Muscle layer of duodenum (tissue), 2 donors: ENCODE measurements at regions not wholly inside any gene's neighbourhood (a gene's known extent, or its start where the extent isn't known, plus 50 kb on each side); places are given as distances from the start of the nearest gene placed in this dataset.

ENCODE experiments used
- H3K27ac ChIP-seq: one replicate; pipeline ENCODE4 v1.7.0; 2013; ENCODE audit warnings: mild to moderate bottlenecking, low read length
- H3K27me3 ChIP-seq: one replicate; pipeline ENCODE4 v1.7.0; 2013; ENCODE audit warnings: low read depth, mild to moderate bottlenecking, control low read depth, low read length
- H3K36me3 ChIP-seq, 2 donors: one replicate each; pipeline ENCODE4 v1.7.0; 2013; ENCODE audit warnings: low read length in 2 of 2, control low read depth in 1 of 2, mild to moderate bottlenecking in 1 of 2; ENCODE audit not compliant: insufficient read depth in 2 of 2, control insufficient read depth in 1 of 2
- H3K4me1 ChIP-seq, 2 donors: one replicate each; pipeline ENCODE4 v1.7.0; 2013; ENCODE audit warnings: low read length in 2 of 2, mild to moderate bottlenecking in 2 of 2, control low read depth in 1 of 2, moderate library complexity in 1 of 2; ENCODE audit not compliant: insufficient read depth in 2 of 2, control insufficient read depth in 1 of 2
- H3K4me3 ChIP-seq, 2 donors: one replicate each; pipeline ENCODE4 v1.7.0; 2013; ENCODE audit warnings: low read length in 2 of 2, low read depth in 1 of 2, mild to moderate bottlenecking in 1 of 2
- H3K9me3 ChIP-seq, 2 donors: one replicate each; pipeline ENCODE4 v1.7.0; 2013; ENCODE audit warnings: low read length in 2 of 2, control low read depth in 1 of 2, mild to moderate bottlenecking in 1 of 2; ENCODE audit not compliant: control insufficient read depth in 1 of 2
- donor health status: healthy.

DNA sequence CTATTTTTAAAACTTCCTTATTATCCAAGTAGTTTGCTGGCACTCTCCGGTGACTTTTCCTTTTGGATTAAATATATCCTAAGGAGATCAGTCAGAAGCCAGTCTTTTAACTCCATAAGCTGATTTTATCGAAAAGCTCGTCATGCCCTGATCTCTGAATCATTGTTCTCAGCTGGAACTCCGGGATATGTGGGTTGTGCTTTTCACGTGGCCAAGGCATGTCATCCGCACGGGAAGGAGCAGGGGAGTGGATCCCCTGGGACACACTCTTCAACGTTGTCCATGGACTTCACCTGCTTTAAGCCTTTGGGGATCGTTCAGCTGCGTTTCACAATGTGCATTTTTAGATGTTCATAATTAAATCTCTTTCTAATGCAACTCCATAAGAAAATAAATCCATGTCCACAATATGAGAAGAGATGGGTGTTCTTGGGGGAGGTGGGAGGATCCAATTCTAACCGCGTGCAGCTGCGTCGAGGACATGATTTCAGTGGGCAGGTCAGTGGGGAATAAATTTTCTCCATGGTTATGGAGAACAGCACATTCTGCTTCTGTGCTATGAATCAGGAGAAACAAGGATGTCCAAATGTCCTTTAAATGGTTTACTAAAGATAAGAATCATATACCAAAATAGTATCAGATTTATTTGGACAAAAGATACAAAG, 229.5 kb upstream of the ADARB2 start:
- Histone ChIP-seq H3K4me3 (no peak overlapping the region), H3K36me3 (no peaks in the 10 kb centered on the region), H3K27me3 (no peaks in the 10 kb centered on the region), H3K9me3 (no peaks in the 10 kb centered on the region), H3K27ac (no peak overlapping the region), H3K4me1 (no peaks in the 10 kb centered on the region)

DNA sequence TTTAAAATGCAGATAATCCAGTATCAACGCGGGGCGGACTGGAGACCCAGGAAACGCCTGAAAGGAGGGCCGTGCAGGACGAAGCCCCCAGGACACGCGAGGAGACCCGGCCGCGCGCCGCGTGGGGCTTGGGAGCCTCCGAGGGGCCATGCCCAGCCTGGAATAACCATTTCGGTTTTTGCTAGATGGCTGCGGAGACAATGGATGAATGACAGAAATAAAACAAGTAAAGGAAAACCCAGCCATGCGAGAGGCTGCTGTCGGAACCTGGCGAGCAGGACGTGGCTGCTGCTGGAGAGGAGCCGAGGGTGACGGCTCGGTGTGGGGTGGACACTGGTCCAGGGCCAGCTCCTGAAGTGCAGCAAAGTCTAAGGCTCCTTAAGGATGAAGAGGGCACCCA, 227.2 kb upstream of the ADARB2 start:
- no peaks in the 10 kb centered on the region for H3K36me3 ChIP-seq
- H3K4me1 ChIP-seq: no peaks in the 10 kb centered on the region
- no peak overlapping the region for H3K27ac ChIP-seq
- H3K4me3 ChIP-seq: no peak overlapping the region
- no peaks in the 10 kb centered on the region for H3K9me3 ChIP-seq
- H3K27me3 ChIP-seq: no peaks in the 10 kb centered on the region

DNA sequence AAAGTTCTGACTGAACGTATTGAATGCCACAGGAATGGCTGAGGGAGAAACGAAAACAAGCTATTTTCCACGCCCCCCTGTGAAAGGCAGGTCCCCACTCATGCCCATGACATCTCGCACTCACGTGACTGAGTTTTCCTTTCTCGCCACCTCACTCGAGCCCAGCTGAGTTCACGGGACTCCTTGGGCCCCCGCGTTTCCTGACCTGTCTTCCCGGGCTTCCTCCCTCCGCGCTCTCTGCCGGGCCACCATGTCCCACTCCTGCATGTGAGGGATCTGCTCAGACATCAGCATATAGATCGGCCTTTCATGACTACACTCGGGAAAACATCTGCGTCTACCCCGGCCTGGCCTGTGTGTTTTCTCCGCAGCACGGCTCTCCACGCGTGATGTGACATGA, 226.0 kb upstream of the ADARB2 start:
- Histone ChIP-seq H3K27me3 (no peaks in the 10 kb centered on the region), H3K27ac (no peak overlapping the region), H3K4me1 (no peaks in the 10 kb centered on the region), H3K36me3 (no peaks in the 10 kb centered on the region), H3K9me3 (no peaks in the 10 kb centered on the region), H3K4me3 (no peak overlapping the region)

DNA sequence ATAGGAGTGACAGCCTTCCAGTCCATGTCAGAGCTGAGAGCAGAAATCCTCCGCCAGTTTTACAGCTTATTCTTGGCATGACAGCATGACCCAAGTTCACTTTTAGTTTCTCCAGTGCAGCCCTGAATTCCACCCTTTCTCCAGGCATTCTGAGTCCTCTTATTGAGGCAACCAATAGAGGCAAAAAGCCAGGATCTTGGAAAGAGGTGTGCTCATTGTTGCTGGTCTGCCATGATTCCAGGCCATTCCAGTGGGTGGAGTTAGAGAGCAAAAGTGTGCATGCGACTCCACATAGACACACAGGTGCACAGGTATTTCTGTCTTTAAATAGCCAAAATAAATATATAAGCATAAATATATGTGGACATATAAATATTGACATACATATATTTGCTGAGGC, 224.7 kb upstream of the ADARB2 start:
- Histone ChIP-seq H3K4me1 (no peaks in the 10 kb centered on the region), H3K27me3 (no peaks in the 10 kb centered on the region), H3K36me3 (no peaks in the 10 kb centered on the region), H3K9me3 (no peaks in the 10 kb centered on the region), H3K27ac (no peak overlapping the region), H3K4me3 (no peak overlapping the region)

DNA sequence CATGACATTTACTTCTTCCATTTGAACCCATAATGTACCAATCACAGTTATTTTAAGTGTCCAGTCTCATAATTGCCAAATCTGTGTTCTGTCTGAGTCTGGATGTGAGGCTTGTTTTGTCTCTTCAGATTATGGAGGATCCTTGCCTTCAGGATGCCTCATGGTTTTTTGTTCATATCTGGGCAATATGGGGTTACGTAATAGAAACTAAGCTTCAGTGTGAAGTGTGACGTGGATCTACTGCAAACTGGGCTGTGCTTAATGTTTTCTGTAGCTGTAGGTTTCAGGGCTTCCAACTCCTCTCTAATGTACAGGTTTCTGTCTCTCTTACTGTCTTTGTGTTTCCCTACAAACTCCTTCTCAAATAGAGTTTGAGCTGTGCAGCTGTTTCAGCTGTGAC, 223.7 kb upstream of the ADARB2 start:
- Histone ChIP-seq H3K4me3 (no peak overlapping the region), H3K4me1 (no peaks in the 10 kb centered on the region), H3K27me3 (no peaks in the 10 kb centered on the region), H3K36me3 (no peaks in the 10 kb centered on the region), H3K9me3 (no peaks in the 10 kb centered on the region), H3K27ac (no peak overlapping the region)

DNA sequence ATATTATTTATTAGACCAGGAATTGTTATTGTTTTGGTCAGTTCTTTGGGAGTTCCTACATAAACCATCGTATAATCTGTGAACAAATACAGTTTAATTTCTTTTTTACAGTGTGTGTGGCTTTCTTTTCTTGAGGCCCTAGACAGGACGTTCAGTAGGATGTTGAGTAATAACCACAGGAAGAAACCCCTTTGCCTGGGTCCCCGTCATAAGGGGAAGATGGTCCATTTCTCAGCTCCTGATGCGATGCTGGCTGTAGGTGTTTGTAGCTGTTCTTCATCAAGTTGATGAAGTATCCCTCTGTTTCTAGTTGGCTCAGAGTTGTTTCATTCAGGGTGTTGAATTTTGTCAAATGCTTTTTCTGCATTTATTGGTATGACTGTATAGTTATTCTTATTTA, 219.7 kb upstream of the ADARB2 start:
- H3K4me3 ChIP-seq: no peak overlapping the region
- no peak overlapping the region for H3K27ac ChIP-seq
- H3K36me3 ChIP-seq: no peaks in the 10 kb centered on the region
- no peaks in the 10 kb centered on the region for H3K9me3 ChIP-seq
- H3K27me3 ChIP-seq: no peaks in the 10 kb centered on the region
- no peaks in the 10 kb centered on the region for H3K4me1 ChIP-seq

DNA sequence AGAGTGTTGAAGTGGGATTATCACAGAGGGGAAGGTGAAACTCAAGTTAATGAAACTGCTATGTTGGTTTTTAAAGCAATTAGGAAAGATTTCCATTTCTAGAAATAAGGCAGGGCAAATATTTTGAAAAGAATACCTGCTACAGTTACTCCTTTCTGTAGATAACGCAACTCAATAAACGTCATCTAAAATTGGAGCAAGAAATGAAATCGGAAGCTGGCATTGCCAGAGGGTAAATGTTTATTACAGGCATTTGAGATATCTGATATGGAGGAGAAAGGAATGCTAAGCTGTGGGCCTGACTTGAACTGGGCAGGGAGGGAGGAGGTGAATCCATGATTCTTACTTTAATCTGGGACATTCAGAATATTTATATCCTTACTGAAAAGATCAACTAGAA, 217.0 kb upstream of the ADARB2 start:
- no peak overlapping the region for H3K4me3 ChIP-seq
- no peaks in the 10 kb centered on the region for H3K36me3 ChIP-seq
- no peaks in the 10 kb centered on the region for H3K27me3 ChIP-seq
- no peak overlapping the region for H3K27ac ChIP-seq
- H3K9me3 ChIP-seq: no peaks in the 10 kb centered on the region
- H3K4me1 ChIP-seq: no peaks in the 10 kb centered on the region

DNA sequence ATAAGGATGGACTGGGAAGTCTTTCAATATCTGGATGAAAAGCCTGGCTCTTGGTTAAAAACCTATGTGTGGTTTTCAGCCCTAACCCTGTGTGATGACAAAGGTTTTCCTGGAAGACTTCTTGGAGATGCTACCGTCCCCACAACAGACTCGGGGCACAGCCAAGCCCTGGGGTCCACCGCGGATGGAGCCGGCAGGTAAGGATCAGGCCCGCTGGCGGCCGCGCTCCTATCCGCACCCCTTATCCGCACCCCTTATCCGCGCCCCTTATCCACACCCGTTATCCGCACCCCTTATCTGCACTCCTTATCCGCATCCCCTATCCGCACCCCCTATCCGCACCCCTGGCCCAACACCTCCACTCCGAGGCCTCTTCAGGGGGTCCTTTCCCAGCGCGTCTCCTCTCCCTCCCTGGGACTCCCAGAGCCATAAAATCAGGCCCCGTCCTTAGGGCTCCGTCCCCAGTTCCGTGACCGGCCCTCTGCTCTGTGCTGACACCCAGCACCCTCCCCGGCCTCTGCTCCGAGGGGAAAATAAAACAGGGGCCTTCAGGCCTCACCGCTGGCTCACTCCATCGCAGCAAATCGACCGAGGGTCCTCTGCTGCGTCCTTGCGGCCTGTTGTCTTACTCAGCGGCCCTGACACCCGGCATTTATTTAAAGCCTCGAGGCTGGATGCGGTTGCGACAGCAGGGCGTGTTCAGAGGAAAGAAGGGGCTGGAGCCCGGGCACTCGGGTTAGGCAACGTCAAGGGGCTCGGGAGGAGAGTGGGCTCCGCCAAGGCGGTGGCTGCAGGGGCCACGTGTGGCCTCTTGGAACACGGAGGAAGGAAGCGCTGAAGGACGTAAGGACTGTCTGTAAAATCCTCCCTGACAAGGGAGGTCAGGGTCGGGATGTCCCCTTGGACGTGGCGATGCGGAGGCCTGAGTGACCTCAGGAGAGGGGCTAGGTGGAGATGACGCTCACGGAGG, 215.1 kb upstream of the ADARB2 start:
- H3K4me3 ChIP-seq: no peak overlapping the region
- H3K4me1 ChIP-seq: no peaks in the 10 kb centered on the region
- H3K27ac ChIP-seq: no peak overlapping the region
- no peaks in the 10 kb centered on the region for H3K36me3 ChIP-seq
- H3K27me3 ChIP-seq: no peaks in the 10 kb centered on the region
- H3K9me3 ChIP-seq: no peaks in the 10 kb centered on the region

DNA sequence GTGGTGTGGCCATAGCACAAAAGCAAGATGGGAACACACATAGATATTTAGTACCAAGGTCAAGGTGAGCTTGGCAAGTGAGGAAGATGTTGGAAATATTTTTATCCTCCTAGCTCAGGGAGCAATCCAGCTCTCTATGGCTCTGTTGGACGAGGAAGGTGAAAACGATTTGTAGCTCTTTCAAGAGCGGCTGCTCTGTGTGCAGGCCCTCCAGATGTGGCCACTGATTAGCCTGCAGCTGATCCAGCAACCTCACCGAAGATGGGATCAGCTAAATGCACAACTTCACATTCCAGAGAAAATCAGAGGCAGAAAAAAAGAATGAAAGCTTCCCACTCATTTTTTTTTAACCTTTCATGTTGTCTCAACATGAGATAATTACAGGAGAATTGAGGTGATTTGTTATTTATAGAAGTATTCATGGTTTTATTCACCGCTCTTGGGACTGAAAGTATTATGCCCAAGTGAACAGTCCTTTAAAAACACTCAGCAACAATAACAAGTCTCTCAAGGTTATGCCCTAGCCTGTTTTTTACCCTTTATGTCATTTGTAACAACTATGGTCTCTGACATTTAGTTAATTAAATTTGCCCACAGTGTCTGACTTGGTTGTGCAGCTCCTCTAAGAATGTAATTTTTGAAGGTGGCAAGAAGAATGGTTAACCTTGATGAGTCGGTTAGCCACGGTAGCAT, 213.6 kb upstream of the ADARB2 start:
- no peak overlapping the region for H3K4me3 ChIP-seq
- no peaks in the 10 kb centered on the region for H3K4me1 ChIP-seq
- no peaks in the 10 kb centered on the region for H3K36me3 ChIP-seq
- H3K9me3 ChIP-seq: no peaks in the 10 kb centered on the region
- H3K27ac ChIP-seq: no peak overlapping the region
- H3K27me3 ChIP-seq: no peaks in the 10 kb centered on the region

DNA sequence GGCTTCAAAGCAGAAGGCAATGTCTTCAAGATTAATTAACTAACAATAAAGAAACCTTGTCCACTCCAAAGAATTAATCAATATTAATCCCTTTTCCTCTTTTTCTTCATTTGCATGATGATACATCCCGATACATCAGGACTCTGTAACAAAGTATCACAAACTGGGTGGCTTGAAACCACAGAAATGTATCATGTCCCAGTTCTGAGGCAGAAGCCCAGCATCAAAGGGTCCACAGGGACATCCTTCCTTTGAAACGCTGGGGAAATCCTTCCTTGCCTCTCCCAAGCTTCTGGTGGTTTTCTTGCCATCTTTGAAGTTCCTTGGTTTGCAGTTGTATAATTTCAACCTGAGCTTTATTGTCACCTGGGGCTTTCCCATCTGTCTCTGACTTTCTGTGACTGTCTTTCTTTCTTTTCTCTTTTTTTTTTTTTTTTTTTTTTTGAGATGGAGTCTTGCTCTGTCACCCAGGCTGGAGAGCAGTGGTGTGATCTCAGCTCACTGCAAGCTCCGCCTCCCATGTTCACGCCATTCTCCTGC, 210.2 kb upstream of the ADARB2 start:
- no peak overlapping the region for H3K4me3 ChIP-seq
- H3K27ac ChIP-seq: no peak overlapping the region
- H3K4me1 ChIP-seq: no peaks in the 10 kb centered on the region
- H3K9me3 ChIP-seq: no peaks in the 10 kb centered on the region
- H3K36me3 ChIP-seq: no peaks in the 10 kb centered on the region
- no peaks in the 10 kb centered on the region for H3K27me3 ChIP-seq

DNA sequence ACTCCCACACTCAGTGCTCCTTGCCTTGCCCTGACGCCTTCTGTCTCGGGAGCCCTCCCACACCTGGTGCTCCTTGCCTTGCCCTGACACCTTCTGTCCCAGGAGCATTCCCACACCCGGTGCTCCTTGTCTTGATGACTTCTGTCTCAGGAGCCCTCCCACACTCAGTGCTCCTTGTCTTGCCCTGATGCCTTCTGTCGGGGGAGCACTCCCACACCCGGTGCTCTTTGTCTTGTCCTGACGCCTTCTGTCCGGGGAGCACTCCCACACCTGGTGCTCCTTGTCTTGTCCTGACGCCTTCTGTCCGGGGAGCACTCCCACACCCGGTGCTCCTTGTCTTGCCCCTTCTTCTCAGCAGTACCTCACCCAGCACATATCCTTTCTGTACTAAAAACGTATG, 207.2 kb upstream of the ADARB2 start:
- Histone ChIP-seq H3K36me3 (no peaks in the 10 kb centered on the region), H3K4me1 (no peaks in the 10 kb centered on the region), H3K27me3 (no peaks in the 10 kb centered on the region), H3K9me3 (no peaks in the 10 kb centered on the region), H3K27ac (no peak overlapping the region), H3K4me3 (no peak overlapping the region)
